ENCODE measurements at regions not wholly inside any gene's neighbourhood (a gene's known extent, or its start where the extent isn't known, plus 50 kb on each side); places are given as distances from the start of the nearest gene placed in this dataset.
"Not testable (repeated sequence)": the region's sequence is repeated elsewhere in the genome, so short reads cannot be mapped to it uniquely, and the experiment has no call there.

DNA sequence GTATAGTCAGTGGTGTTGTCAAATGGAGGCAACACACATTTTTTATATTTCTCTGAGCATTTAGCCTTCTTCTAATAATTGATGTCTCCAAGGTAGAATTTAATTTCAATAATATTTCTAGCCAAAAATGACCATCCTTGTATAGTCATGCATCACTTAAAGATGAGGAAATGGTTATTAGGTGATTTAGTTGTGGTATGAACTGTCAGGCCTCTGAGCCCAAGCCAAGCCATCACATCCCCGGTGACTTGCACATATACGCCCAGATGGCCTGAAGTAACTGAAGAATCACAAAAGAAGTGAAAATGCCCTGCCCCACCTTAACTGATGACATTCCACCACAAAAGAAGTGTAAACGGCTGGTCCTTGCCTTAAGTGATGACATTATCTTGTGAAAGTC, 115.6 kb upstream of the SMLR1 start:
- not testable (repeated sequence) for TF ChIP-seq POLR2AphosphoS5, POLR2A (IDR thresholded peaks at IDR 0.05)
- TF ChIP-seq, protein P1, sequence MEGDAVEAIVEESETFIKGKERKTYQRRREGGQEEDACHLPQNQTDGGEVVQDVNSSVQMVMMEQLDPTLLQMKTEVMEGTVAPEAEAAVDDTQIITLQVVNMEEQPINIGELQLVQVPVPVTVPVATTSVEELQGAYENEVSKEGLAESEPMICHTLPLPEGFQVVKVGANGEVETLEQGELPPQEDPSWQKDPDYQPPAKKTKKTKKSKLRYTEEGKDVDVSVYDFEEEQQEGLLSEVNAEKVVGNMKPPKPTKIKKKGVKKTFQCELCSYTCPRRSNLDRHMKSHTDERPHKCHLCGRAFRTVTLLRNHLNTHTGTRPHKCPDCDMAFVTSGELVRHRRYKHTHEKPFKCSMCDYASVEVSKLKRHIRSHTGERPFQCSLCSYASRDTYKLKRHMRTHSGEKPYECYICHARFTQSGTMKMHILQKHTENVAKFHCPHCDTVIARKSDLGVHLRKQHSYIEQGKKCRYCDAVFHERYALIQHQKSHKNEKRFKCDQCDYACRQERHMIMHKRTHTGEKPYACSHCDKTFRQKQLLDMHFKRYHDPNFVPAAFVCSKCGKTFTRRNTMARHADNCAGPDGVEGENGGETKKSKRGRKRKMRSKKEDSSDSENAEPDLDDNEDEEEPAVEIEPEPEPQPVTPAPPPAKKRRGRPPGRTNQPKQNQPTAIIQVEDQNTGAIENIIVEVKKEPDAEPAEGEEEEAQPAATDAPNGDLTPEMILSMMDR (IDR thresholded peaks at IDR 0.05), result not testable (repeated sequence)

All from suprapubic skin (tissue), 4 donors.